HepG2 (cell line): ENCODE measurements at regions not wholly inside any gene's neighbourhood (a gene's known extent, or its start where the extent isn't known, plus 50 kb on each side); places are given as distances from the start of the nearest gene placed in this dataset.

ENCODE experiments used
- ATAC-seq: fragments of 200-7000 bp; cut with Tn5 transposase; 3 replicates; pipeline ENCODE4 v1.9.1; 2020; ENCODE audit warnings: mild to moderate bottlenecking, moderate library complexity
- BruUV-seq: library from RNA; stranded (reverse); fragments of 400-500 nt; replicated peaks from 2 replicates; lab custom pipeline; 2021; lab: Mats Ljungman, UMichigan
- CTCF ChIA-PET: fragments of 300-600 bp; formaldehyde crosslinking; extraction: SDS; loops from one replicate; lab custom pipeline; 2021; ENCODE audit warnings: low total read pairs, inconsistent platforms, low intra/inter-chr PET ratio; lab: Yijun Ruan, JAX
- POLR2A ChIA-PET: fragments of 350-600 bp; sonication (Branson Sonifier 250); formaldehyde crosslinking; loops from one replicate; lab custom pipeline; 2020; ENCODE audit warnings: antibody characterized with exemption, inconsistent platforms; lab: Yijun Ruan, JAX
- DNase-seq: peaks from one replicate; pipeline ENCODE4 v3.0.0-alpha.2; 2015; ENCODE audit warnings: low spot score
- FAIRE-seq: peaks from 3 replicates; lab custom pipeline; 2011; peaks lifted over from hg19 to GRCh38; lab: Jason Lieb, UNC
- H2AFZ ChIP-seq: one replicate; pipeline ENCODE4 v1.6.1; 2011; ENCODE audit warnings: low read length, inconsistent platforms
- H3K27ac ChIP-seq: fragments of 300-600 bp; 3 replicates; pipeline ENCODE4 v1.8.0; 2011; ENCODE audit warnings: mixed run types, mild to moderate bottlenecking, mixed read lengths, low read length, inconsistent platforms; ENCODE audit not compliant: insufficient read depth; ENCODE audit errors: extremely low read length
- H3K27me3 ChIP-seq, 2 experiments: fragments of 200-600 bp in 1 of 2; 2 replicates in 1 of 2; 3 replicates in 1 of 2; pipeline versions ENCODE4 v1.6.0 to v1.8.0; 2011; ENCODE audit warnings: low read length in 2 of 2, mild to moderate bottlenecking in 2 of 2, moderate library complexity in 2 of 2, inconsistent platforms in 1 of 2; ENCODE audit not compliant: insufficient read depth in 2 of 2, control insufficient read depth in 1 of 2
- H3K36me3 ChIP-seq, 2 experiments: fragments of 200-600 bp in 1 of 2; replicated peaks in 1 of 2; 2 replicates in 1 of 2; 3 replicates in 1 of 2; pipeline versions ENCODE4 v1.5.1 to v1.8.0; 2011; ENCODE audit warnings: low read length in 2 of 2, inconsistent platforms in 1 of 2; ENCODE audit not compliant: insufficient read depth in 2 of 2, control insufficient read depth in 1 of 2
- H3K4me1 ChIP-seq: 2 replicates; pipeline ENCODE4 v1.5.1; 2012; ENCODE audit warnings: low read length, inconsistent platforms; ENCODE audit not compliant: insufficient read depth
- H3K4me2 ChIP-seq: 2 replicates; pipeline ENCODE4 v1.6.0; 2011; ENCODE audit warnings: low read depth, low read length, inconsistent platforms
- H3K4me3 ChIP-seq, 3 experiments: fragments of 200-600 bp in 1 of 3; sonication (generic), shearing (Covaris generic) in 1 of 3; replicated peaks in 1 of 3; 2 replicates each; pipeline ENCODE4 v1.5.1; 2011 to 2016; ENCODE audit warnings: low read length in 3 of 3, inconsistent platforms in 2 of 3, low read depth in 2 of 3, mild to moderate bottlenecking in 2 of 3, control low read depth in 1 of 3, mixed read lengths in 1 of 3; ENCODE audit not compliant: insufficient read depth in 1 of 3
- H3K79me2 ChIP-seq: one replicate; pipeline ENCODE4 v1.6.1; 2011; ENCODE audit warnings: low read length, inconsistent platforms; ENCODE audit not compliant: insufficient read depth
- H3K9ac ChIP-seq: 2 replicates; pipeline ENCODE4 v1.6.0; 2011; ENCODE audit warnings: mild to moderate bottlenecking, low read depth, low read length, inconsistent platforms; ENCODE audit not compliant: insufficient read depth
- H3K9me3 ChIP-seq: 2 replicates; pipeline ENCODE4 v1.5.1; 2012; ENCODE audit warnings: mild to moderate bottlenecking, low read length
- H4K20me1 ChIP-seq: 2 replicates; pipeline ENCODE4 v1.6.0; 2011; ENCODE audit warnings: inconsistent platforms, mild to moderate bottlenecking, low read length, moderate library complexity; ENCODE audit not compliant: insufficient read depth
- ARNT ChIP-seq: fragments of 450-650 bp; IDR thresholded peaks from 2 replicates; pipeline ENCODE4 v1.6.1; 2017
- NFIC ChIP-seq: IDR thresholded peaks from 2 replicates; pipeline ENCODE4 v1.6.1; 2012; ENCODE audit warnings: mild to moderate bottlenecking, low read length, inconsistent platforms
- NR2C2 ChIP-seq: sonication (generic); formaldehyde crosslinking; IDR thresholded peaks from 2 replicates; pipeline ENCODE4 v1.4.0; 2020; ENCODE audit warnings: missing genetic modification reagents, mild to moderate bottlenecking, moderate library complexity, borderline replicate concordance
- SNRNP70 ChIP-seq: fragments of 200-400 bp; formaldehyde crosslinking; IDR thresholded peaks from 2 replicates; pipeline ENCODE4 v1.6.1; 2017; ENCODE audit warnings: mild to moderate bottlenecking, low read depth, low read length, moderate library complexity
- ZNF142 ChIP-seq: sonication (generic); formaldehyde crosslinking; IDR thresholded peaks from 2 replicates; pipeline ENCODE4 v1.4.0; 2020; ENCODE audit warnings: missing genetic modification reagents
- ZNF280D ChIP-seq: sonication (generic); formaldehyde crosslinking; IDR thresholded peaks from 2 replicates; pipeline ENCODE4 v1.5.1; 2020; ENCODE audit warnings: mild to moderate bottlenecking, missing genetic modification reagents
- ZNF354B ChIP-seq: sonication (generic); formaldehyde crosslinking; IDR thresholded peaks from 2 replicates; pipeline ENCODE4 v1.8.0; 2022; ENCODE audit warnings: mild to moderate bottlenecking, missing genetic modification reagents
- ZNF737 ChIP-seq: sonication (generic); formaldehyde crosslinking; IDR thresholded peaks from 2 replicates; pipeline ENCODE4 v1.5.0; 2020; ENCODE audit warnings: missing genetic modification reagents, mild to moderate bottlenecking, borderline replicate concordance
- ZNF776 ChIP-seq: sonication (generic); formaldehyde crosslinking; IDR thresholded peaks from 2 replicates; pipeline ENCODE4 v1.4.0; 2020; ENCODE audit warnings: mild to moderate bottlenecking, missing genetic modification reagents
- ZNF841 ChIP-seq: sonication (generic); formaldehyde crosslinking; IDR thresholded peaks from 2 replicates; pipeline ENCODE4 v1.8.1; 2023; ENCODE audit warnings: missing genetic modification reagents, borderline replicate concordance
- WGBS: methylation state at CpG from one replicate; pipeline ENCODE4 v1.1.6; 2017; ENCODE audit warnings: low lambda C conversion rate; 5-methylcytosine and 5-hydroxymethylcytosine counted together
- in situ Hi-C: cut with HindIII; loops from 2 replicates; pipeline ENCODE4 v1.10.0; 2017; ENCODE audit warnings: low pct_unique_long_range_greater_than_20kb; ENCODE audit not compliant: extremely low pct_ligation_motif_present
- intact Hi-C: fragments of 100-400 bp; cut with micrococcal nuclease; formaldehyde crosslinking; loops from one replicate; pipeline ENCODE4 v1.10.0; 2022; ENCODE audit not compliant: unreplicated experiment
- TF ChIP-seq, protein P1 (sequence below): sonication (generic); formaldehyde crosslinking; IDR thresholded peaks from 2 replicates; pipeline ENCODE4 v1.4.0; 2020; ENCODE audit warnings: mild to moderate bottlenecking, missing genetic modification reagents

- intact Hi-C loops (no loop called here), in situ Hi-C loops (no loop called here)
- Histone ChIP-seq H3K27me3 (no peaks in the 10 kb centered on the region), H3K4me1 (no peaks in the 10 kb centered on the region), H4K20me1 (no peaks in the 10 kb centered on the region), H3K9me3 (no peaks in the 10 kb centered on the region), H2AFZ (no peak overlapping the region), H3K79me2 (no peaks in the 10 kb centered on the region), H3K4me3 (no peak overlapping the region), H3K36me3 (no peaks in the 10 kb centered on the region), H3K27ac (no peak overlapping the region), H3K4me2 (no peak overlapping the region), H3K9ac (no peak overlapping the region)
- TF ChIP-seq NFIC (no peak), NR2C2 (no peak), ARNT (no peak)
- no TSS peak for BruUV-seq
- DNase-seq (no peak), FAIRE-seq (no peak), ATAC-seq (no peak)
- ChIA-PET CTCF (no interaction called here), POLR2A (no interaction called here)
- WGBS = 0% methylated on average over 2 of the region's 2 CpGs
Observed at GRCh38 chr4:35167385-35167784, 1076.9 kb downstream of the ARAP2 start.

DNA sequence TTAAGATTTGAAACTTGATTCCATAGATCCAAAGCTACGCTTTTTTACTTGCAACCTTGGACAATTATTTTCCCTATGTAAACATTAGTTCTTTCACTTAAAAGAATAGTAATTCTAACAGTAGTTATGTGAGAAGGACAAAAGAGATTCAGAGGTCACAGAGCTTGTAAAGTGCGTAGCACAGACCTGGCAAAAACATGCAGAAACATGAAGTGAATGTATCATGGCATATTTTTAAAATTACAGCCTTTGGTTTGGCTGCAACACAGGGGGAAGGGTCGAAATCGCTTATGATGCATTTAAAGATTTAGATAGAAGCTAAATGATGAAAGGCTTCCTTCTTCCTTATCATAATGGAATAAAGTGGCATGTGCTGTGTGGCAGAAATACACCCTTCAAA, 1068.8 kb downstream of the ARAP2 start:
- POLR2A ChIA-PET = no interaction called here
- no peaks in the 10 kb centered on the region for H3K4me1 ChIP-seq
- ATAC-seq (no peak), DNase-seq (no peak), FAIRE-seq (no peak)
- no peak overlapping the region for H3K4me3 ChIP-seq
- no peaks in the 10 kb centered on the region for H3K27me3 ChIP-seq
- intact Hi-C loops (no loop called here), in situ Hi-C loops (no loop called here)
- H3K9me3 ChIP-seq = no peaks in the 10 kb centered on the region
- no peak overlapping the region for H2AFZ ChIP-seq
- TF ChIP-seq ZNF776 (CRISPR knock-in tag) (no peak), ZNF354B (CRISPR knock-in tag) (no peak), ZNF280D (CRISPR knock-in tag) (no peak), ZNF841 (CRISPR knock-in tag) (no peak), SNRNP70 (no peak), ZNF142 (CRISPR knock-in tag) (no peak), ZNF737 (CRISPR knock-in tag) (no peak)
- TF ChIP-seq, protein P1, sequence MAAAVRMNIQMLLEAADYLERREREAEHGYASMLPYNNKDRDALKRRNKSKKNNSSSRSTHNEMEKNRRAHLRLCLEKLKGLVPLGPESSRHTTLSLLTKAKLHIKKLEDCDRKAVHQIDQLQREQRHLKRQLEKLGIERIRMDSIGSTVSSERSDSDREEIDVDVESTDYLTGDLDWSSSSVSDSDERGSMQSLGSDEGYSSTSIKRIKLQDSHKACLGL (CRISPR knock-in tag) = no peak
- CTCF ChIA-PET = no interaction called here
- WGBS = 5% methylated on average over 4 of the region's 4 CpGs
- no peak overlapping the region for H3K9ac ChIP-seq
- H3K27ac ChIP-seq = no peak overlapping the region
- no peaks in the 10 kb centered on the region for H3K36me3 ChIP-seq
- no peak overlapping the region for H3K4me2 ChIP-seq
- H4K20me1 ChIP-seq = no peaks in the 10 kb centered on the region
- BruUV-seq = no TSS peak
- H3K79me2 ChIP-seq = no peaks in the 10 kb centered on the region
